Small intestine (tissue), 7 donors: ENCODE measurements at regions not wholly inside any gene's neighbourhood (a gene's known extent, or its start where the extent isn't known, plus 50 kb on each side); places are given as distances from the start of the nearest gene placed in this dataset.
"Not testable (repeated sequence)": the region's sequence is repeated elsewhere in the genome, so short reads cannot be mapped to it uniquely, and the experiment has no call there.

Source experiments
- DNase-seq, 2 donors: peaks; one replicate each; pipeline versions ENCODE4 v3.0.0 to v3.0.0-alpha.2; 2013
- FAIRE-seq: peaks from 2 replicates; lab custom pipeline; 2012; peaks lifted over from hg19 to GRCh38; lab: Jason Lieb, UNC
- H3K27ac ChIP-seq, 3 donors: one replicate each; pipeline ENCODE4 v1.5.1; 2013; ENCODE audit warnings: low read length in 2 of 3, mild to moderate bottlenecking in 2 of 3, control low read depth in 1 of 3, inconsistent platforms in 1 of 3, low read depth in 1 of 3, moderate library complexity in 1 of 3
- H3K27me3 ChIP-seq, 3 donors: one replicate each; pipeline ENCODE4 v1.6.1; 2013; ENCODE audit warnings: low read length in 3 of 3, inconsistent platforms in 1 of 3; ENCODE audit not compliant: control insufficient read depth in 3 of 3, insufficient read depth in 3 of 3
- H3K36me3 ChIP-seq, 3 donors: one replicate each; pipeline ENCODE4 v1.6.1; 2013; ENCODE audit warnings: low read length in 3 of 3, inconsistent platforms in 1 of 3, low read depth in 1 of 3, mild to moderate bottlenecking in 1 of 3, moderate library complexity in 1 of 3; ENCODE audit not compliant: control insufficient read depth in 3 of 3, insufficient read depth in 2 of 3
- H3K4me1 ChIP-seq, 3 donors: one replicate each; pipeline ENCODE4 v1.6.1; 2013; ENCODE audit warnings: low read length in 2 of 3, inconsistent platforms in 1 of 3, low read depth in 1 of 3, mild to moderate bottlenecking in 1 of 3, moderate library complexity in 1 of 3; ENCODE audit not compliant: control insufficient read depth in 3 of 3, insufficient read depth in 2 of 3
- H3K4me3 ChIP-seq, 3 donors: one replicate each; pipeline ENCODE4 v1.5.1; 2013; ENCODE audit warnings: low read length in 3 of 3, control low read depth in 1 of 3, inconsistent platforms in 1 of 3, low read depth in 1 of 3, mild to moderate bottlenecking in 1 of 3, moderate library complexity in 1 of 3
- H3K9me3 ChIP-seq, 2 donors: one replicate each; pipeline ENCODE4 v1.6.1; 2013; ENCODE audit warnings: low read depth in 1 of 2, low read length in 1 of 2; ENCODE audit not compliant: control insufficient read depth in 2 of 2, insufficient read depth in 1 of 2
- WGBS, 3 donors: extraction: QIAGEN DNeasy Blood & Tissue Kit; methylation state at CpG; one replicate each; pipeline ENCODE4 v1.1.7; 2013; 5-methylcytosine and 5-hydroxymethylcytosine counted together
- donor health status: healthy with polysubstance abuse.
- donor health status: control.
- donor health status: control.
- donor health status: Bipolar disorder and iron deficiency.
- donor health status: healthy.

DNA sequence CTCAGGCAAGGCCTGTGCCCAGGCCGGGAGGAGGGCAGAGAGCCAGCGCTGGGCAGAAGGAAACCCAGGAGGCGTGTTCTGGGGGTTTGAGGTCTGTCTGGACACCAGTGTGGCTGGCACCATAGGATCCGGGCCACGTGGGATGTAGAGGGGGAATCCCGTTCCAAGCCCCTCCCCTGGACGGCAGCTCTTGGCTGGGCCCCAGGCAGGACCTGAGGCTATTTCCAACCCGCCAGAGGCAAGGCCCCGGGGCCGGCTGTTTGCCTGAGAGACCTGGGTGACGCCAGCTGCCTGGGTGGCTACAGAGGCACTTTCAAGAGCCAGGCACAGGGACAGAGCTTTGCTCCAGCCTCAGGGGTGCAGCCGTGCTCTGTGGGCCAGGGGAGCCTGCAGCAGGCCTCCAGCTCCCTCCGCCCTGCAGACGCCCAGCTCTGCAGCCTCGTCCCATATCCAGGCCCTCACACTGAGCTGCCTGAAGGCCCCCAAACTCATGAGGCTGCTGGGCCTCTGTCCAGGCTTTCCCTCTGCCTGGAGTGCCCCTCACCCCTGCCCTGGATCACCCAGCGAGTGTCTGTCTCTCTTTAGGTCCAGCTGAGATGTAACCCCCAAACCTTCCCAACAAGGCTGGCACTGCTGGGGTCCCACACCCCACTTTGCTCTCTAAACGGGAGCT is 56.6 kb upstream of the EGFL7 start:
- H3K4me1 ChIP-seq, result peaks cover 4 to 54% (median 4%) of the 10 kb centered on the region in 3 donors
- no peak for DNase-seq
- WGBS, 3 donors, result 59 to 76% (median 74%) methylated on average over 17 of the region's 17 CpGs

DNA sequence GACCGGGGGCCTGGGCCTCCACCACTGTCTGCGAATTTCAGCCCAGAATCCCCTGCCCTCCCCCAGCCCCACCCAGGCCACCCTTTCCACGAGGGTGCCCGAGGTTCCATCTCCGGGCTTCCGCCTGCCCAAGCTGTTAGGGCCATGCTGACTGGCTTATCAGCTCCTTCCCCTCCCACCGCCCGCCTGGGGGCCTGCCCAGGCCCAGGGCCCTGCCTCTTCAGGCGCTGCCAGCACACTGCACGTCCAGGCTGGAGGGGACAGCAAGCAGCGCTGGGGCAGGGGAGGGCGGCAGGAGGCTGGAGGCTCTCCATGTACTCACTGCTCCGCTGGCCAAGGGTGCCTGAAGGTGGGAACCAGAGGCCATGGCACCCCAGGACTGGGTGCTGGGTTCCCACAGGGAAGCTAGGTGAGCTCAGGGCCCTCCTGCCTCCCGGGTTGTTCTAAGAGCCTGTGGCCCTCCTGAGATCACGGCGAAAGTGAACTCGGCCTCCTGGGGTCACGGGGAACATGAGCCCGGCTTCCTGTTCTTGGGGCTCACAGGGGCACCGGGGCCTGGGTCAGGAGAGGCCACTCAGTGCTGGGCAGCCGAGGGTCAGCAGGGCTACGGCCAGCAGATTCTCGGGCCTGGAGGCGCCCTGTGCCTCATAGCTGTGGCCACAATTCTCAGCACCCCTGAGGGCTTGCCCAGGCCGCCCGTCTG is 57.7 kb upstream of the EGFL7 start:
- no peak overlapping the region for H3K27ac ChIP-seq

More for the DNA sequence above, 56.6 kb upstream of the EGFL7 start:
- Histone ChIP-seq H3K27me3 (peaks cover 0 to 15% (median 0%) of the 10 kb centered on the region in 3 donors), H3K36me3 (no peaks in the 10 kb centered on the region), H3K27ac (no peak overlapping the region), H3K9me3 (no peaks in the 10 kb centered on the region), H3K4me3 (no peak overlapping the region)
- no peak for FAIRE-seq

DNA sequence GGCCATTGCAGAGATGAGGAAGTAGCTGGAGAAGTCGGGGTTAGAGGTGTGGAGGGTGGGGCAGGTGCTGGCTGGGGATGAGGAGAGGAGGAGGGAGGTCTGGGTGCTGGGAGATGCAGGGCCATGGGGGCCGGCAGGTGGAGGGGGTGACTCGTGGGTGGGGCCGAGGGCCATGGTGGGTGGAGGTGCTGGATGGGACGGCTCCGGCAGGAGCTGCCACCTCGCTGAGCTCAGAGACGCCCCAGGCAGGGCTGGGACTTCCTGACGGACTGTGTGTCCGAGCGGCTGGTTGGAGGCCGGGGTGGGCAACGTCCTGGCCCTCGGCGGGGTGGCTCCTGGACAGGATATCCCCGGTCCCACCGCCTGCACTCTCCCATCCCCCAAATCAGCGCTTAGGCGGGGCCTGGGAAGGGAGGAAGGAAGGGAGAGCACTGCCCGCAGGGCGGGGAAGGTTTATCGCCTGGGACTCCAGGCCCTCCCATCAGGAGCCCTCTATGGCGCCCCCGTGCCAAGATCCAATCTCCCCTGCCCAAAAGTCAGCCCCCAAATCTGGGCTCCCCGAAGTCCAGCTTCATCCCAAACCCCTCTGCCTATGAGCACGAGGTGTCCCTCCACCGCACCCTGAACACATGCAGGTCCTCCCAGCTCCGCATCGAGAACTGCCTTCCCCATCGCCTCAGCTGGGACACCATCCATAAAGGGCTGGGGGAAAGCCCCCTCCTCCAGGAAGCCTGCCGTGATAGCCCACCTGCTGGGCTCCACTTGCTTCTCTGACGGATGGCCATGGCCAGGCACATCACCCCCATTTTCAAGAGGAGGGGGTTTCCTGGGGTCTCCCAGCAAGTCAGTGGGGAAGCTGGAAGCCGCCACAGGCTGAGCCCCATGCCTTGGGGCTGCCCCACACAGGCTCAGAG is 58.3 kb upstream of the NOTCH1 start:
- peak overlapping the region; percentile 12 to 59 (median 45) for H3K27ac ChIP-seq
- H3K4me1 ChIP-seq, result peaks cover 4 to 68% (median 4%) of the 10 kb centered on the region in 3 donors
- no peak for FAIRE-seq
- peak; percentile 45 to 58 for DNase-seq
- WGBS, 3 donors, result 27 to 44% (median 35%) methylated on average over 27 to 33 of the region's 33 CpGs
- no peak overlapping the region for H3K4me3 ChIP-seq
- H3K36me3 ChIP-seq, result no peaks in the 10 kb centered on the region
- no peaks in the 10 kb centered on the region for H3K9me3 ChIP-seq
- peaks cover 0 to 13% (median 0%) of the 10 kb centered on the region in 3 donors for H3K27me3 ChIP-seq

More for the DNA sequence above, 57.7 kb upstream of the EGFL7 start:
- Histone ChIP-seq H3K4me1 (peaks cover 4 to 60% (median 4%) of the 10 kb centered on the region in 3 donors), H3K4me3 (no peak overlapping the region), H3K9me3 (no peaks in the 10 kb centered on the region), H3K27me3 (peaks cover 0 to 15% (median 0%) of the 10 kb centered on the region in 3 donors), H3K36me3 (no peaks in the 10 kb centered on the region)
- WGBS, 3 donors, result 70 to 77% (median 70%) methylated on average over 25 to 26 of the region's 26 CpGs
- FAIRE-seq (no peak), DNase-seq (no peak)

DNA sequence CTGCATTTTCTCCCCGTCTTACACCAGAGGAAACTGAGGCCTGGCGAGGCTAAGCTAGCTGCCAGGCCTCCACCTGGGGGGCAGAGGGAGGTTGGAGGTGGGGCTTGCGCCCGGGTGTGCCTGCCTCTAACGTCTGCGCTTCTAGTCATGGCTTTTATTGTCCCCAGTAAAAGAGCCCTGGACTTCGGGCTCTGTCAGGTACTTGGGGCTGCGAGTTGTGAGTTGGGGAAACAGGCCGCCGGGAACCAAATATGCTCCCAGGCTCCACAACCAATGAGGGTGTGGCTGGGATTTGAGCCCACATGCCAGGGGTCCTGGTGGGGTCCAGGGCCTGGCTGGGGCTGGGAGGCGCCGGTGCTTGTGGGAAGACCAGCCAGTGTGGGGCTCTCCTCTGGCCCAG is 57.4 kb upstream of the NOTCH1 start:
- 18 to 64% (median 37%) methylated on average over 12 of the region's 12 CpGs for WGBS, 3 donors
- Histone ChIP-seq H3K4me1 (peaks cover 4 to 69% (median 4%) of the 10 kb centered on the region in 3 donors), H3K27me3 (peaks cover 0 to 8% (median 0%) of the 10 kb centered on the region in 3 donors), H3K27ac (peak overlapping the region; percentile 12 to 59 (median 58)), H3K36me3 (no peaks in the 10 kb centered on the region), H3K4me3 (no peak overlapping the region), H3K9me3 (no peaks in the 10 kb centered on the region)
- FAIRE-seq (no peak), DNase-seq (peak; percentile 89)

DNA sequence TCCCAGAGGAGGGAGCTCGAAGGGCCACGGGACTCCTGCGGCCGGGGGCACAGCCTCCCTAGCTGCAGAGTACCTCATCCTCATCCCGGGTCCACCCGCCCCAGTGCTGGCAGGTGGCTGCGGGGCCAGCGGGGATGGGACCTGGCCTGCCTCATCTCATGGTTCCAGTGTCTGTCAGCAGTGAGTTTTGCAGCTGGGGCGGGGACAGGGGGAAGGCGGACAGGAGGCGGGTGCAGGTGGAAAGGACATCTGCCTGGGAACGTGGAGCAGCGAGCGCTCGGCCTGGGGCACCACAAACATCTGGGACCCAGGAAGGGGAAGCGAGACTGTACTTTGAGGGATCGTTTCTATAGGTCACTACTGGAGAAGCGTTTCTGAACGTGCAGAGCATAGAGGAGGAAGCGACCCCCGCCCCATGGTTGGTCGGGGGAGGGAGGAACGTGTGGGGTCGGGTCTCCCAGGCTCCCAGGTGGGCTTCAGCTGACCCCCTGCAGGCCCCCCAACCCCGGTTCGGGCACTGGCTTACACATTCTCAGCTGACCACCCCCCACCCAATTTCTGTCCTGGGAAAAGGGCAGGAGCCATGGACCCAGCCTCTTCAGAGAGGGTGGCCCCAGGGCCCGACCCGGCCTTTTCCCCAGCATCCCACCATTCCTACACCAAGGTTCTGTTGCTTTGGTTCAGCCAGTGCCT is 56.5 kb upstream of the NOTCH1 start:
- no peak for FAIRE-seq
- 24 to 48% (median 44%) methylated on average over 26 to 28 of the region's 28 CpGs for WGBS, 3 donors

DNA sequence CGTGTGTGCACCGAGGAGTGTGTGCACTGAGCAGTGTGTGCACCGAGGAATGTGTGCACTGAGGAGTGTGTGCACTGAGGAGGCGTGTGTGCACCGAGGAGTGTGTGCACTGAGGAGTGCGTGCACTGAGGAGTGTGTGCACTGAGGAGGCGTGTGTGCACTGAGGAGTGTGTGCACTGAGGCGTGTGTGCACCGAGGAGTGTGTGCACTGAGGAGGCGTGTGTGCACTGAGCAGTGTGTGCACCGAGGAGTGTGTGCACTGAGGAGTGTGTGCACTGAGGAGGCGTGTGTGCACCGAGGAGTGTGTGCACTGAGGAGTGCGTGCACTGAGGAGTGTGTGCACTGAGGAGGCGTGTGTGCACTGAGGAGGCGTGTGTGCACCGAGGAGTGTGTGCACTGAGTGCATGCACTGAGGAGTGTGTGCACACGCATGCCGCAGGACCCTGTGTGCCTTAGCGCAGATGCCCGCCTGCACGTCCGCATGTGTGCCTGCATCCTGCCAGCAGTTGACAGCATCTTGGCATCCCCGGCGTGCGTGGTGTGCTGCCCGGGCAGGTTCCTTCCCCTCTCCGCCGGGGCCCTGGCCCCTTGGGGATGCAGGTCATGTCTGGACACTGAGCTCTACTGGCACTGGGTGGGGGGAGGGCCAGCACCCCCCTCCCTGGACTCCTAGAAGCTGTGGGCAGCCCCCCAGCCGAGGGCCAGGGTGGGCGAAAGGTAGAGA is 55.6 kb upstream of the NOTCH1 start:
- not testable (repeated sequence) for H3K36me3 ChIP-seq, FAIRE-seq, H3K4me3 ChIP-seq, H3K27me3 ChIP-seq, H3K27ac ChIP-seq, H3K9me3 ChIP-seq, DNase-seq
- 87 to 93% (median 92%) methylated on average over 27 to 31 of the region's 31 CpGs for WGBS, 3 donors
- H3K4me1 ChIP-seq, result peaks cover 4 to 66% (median 4%) of the 10 kb centered on the region in 3 donors

More for the DNA sequence above, 56.5 kb upstream of the NOTCH1 start:
- Histone ChIP-seq H3K27ac (no peak overlapping the region), H3K27me3 (peaks cover 0 to 8% (median 0%) of the 10 kb centered on the region in 3 donors), H3K36me3 (no peaks in the 10 kb centered on the region), H3K9me3 (no peaks in the 10 kb centered on the region), H3K4me3 (no peak overlapping the region), H3K4me1 (peaks cover 4 to 67% (median 4%) of the 10 kb centered on the region in 3 donors)
- DNase-seq, result no peak

DNA sequence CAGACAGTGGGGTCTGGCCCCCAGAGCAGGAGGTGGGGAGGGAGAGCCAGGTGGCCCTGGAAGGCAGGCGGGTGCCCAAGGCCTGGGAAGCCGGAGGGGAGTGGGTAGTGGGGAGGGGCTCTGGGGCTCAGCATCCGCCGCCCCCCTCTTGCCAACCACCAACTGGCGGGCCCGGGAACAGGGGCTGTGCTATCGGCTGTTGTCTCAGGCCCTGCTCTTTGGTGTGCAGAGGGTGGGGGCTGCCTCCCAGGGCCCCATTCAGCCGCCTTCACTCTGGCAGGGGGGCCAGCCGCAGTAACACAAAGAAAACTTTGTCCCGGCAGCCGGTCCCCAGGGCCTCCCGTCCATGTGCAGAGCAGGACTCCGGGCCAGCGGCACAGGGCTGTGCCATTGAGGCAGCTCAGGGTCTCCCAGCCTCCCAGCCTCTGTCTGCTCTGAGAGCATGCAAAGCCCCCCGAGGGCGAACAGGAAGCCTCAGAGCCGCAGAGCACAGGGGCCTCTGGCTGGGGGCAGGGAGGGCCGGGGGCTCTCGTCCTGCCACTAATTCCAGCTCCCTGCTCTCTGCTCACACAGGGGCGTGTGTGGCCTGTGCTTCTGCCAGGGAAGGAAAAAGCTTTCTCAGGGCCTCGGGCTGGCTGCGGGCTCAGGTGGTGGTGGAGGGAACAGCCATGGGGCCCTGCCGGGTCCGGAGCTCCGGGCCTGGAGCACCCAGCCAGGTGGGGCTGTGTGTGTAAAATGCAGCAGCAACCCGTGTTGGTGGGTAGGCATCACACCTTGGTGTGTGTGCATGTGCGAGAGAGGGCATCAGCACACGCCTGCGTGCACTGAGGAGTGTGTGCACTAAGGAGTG is 54.2 kb upstream of the NOTCH1 start:
- WGBS, 3 donors, result 45 to 68% (median 53%) methylated on average over 25 to 29 of the region's 29 CpGs
- FAIRE-seq (no peak), DNase-seq (peak in 1 of 2 donors; percentile 45)
- Histone ChIP-seq H3K36me3 (no peaks in the 10 kb centered on the region), H3K27ac (no peak overlapping the region), H3K4me1 (peaks cover 4 to 66% (median 4%) of the 10 kb centered on the region in 3 donors), H3K9me3 (no peaks in the 10 kb centered on the region), H3K27me3 (peaks cover 0 to 11% (median 0%) of the 10 kb centered on the region in 3 donors), H3K4me3 (no peak overlapping the region)
